Smooth muscle cell (in vitro differentiated cells): ENCODE measurements at regions not wholly inside any gene's neighbourhood (a gene's known extent, or its start where the extent isn't known, plus 50 kb on each side); places are given as distances from the start of the nearest gene placed in this dataset.

Source experiments
- DNase-seq: peaks from one replicate; lab custom pipeline; 2025; ENCODE audit not compliant: unreplicated experiment; lab: John Stamatoyannopoulos, UW
- H2AFZ ChIP-seq: fragments of 200-600 bp; sonication (generic); 2 replicates; pipeline ENCODE4 v1.6.0; 2016; ENCODE audit warnings: antibody characterized with exemption, low read depth, mild to moderate bottlenecking
- H3F3A ChIP-seq: fragments of 200-600 bp; sonication (generic); 2 replicates; pipeline ENCODE4 v1.6.0; 2017; ENCODE audit warnings: antibody characterized with exemption, low read depth
- H3K27ac ChIP-seq: fragments of 200-600 bp; sonication (generic); 2 replicates; pipeline ENCODE4 v1.5.1; 2016; ENCODE audit warnings: low read depth, mild to moderate bottlenecking
- H3K27me3 ChIP-seq: fragments of 200-600 bp; sonication (generic); 2 replicates; pipeline ENCODE4 v1.6.1; 2016; ENCODE audit warnings: low read depth, mild to moderate bottlenecking
- H3K36me3 ChIP-seq: fragments of 200-600 bp; sonication (generic); 2 replicates; pipeline ENCODE4 v1.5.1; 2016; ENCODE audit warnings: low read depth
- H3K4me1 ChIP-seq: fragments of 200-600 bp; sonication (generic); 2 replicates; pipeline ENCODE4 v1.5.1; 2016; ENCODE audit warnings: low read depth
- H3K4me2 ChIP-seq: fragments of 200-600 bp; sonication (generic); 2 replicates; pipeline ENCODE4 v1.6.0; 2016; ENCODE audit warnings: mild to moderate bottlenecking
- H3K4me3 ChIP-seq: fragments of 200-600 bp; sonication (generic); 2 replicates; pipeline ENCODE4 v1.5.1; 2016; ENCODE audit warnings: mild to moderate bottlenecking
- H3K79me2 ChIP-seq: fragments of 200-600 bp; sonication (generic); 2 replicates; pipeline ENCODE4 v1.6.0; 2016; ENCODE audit warnings: low read depth, mild to moderate bottlenecking
- H3K9ac ChIP-seq: fragments of 200-600 bp; sonication (generic); 2 replicates; pipeline ENCODE4 v1.6.0; 2016; ENCODE audit warnings: low read depth
- H3K9me3 ChIP-seq: fragments of 200-600 bp; sonication (generic); replicated peaks from 2 replicates; pipeline ENCODE4 v1.5.1; 2016; ENCODE audit warnings: low read depth
- H4K20me1 ChIP-seq: fragments of 200-600 bp; sonication (generic); 2 replicates; pipeline ENCODE4 v1.6.0; 2016; ENCODE audit warnings: low read depth
- CTCF ChIP-seq: fragments of 200-600 bp; sonication (generic); IDR thresholded peaks from 2 replicates; pipeline ENCODE4 v1.5.1; 2017; ENCODE audit warnings: borderline replicate concordance, mild to moderate bottlenecking, antibody characterized with exemption; ENCODE audit not compliant: insufficient read depth, poor library complexity, severe bottlenecking
- WGBS: methylation state at CpG from one replicate; pipeline ENCODE4 v1.1.7; 2016; ENCODE audit warnings: low lambda C conversion rate; 5-methylcytosine and 5-hydroxymethylcytosine counted together

- DNase-seq, result no peak
- H3K9me3 ChIP-seq, result no peaks in the 10 kb centered on the region
- no peak overlapping the region for H2AFZ ChIP-seq
- WGBS, result 85% methylated on average over 6 of the region's 6 CpGs
- H3K4me2 ChIP-seq, result no peak overlapping the region
- no peak overlapping the region for H3K27ac ChIP-seq
- no peaks in the 10 kb centered on the region for H4K20me1 ChIP-seq
- no peak for TF ChIP-seq CTCF
- H3K9ac ChIP-seq, result no peak overlapping the region
- no peaks in the 10 kb centered on the region for H3F3A ChIP-seq
- H3K36me3 ChIP-seq, result no peaks in the 10 kb centered on the region
- H3K4me3 ChIP-seq, result no peak overlapping the region
- no peaks in the 10 kb centered on the region for H3K4me1 ChIP-seq
- no peaks in the 10 kb centered on the region for H3K79me2 ChIP-seq
- peaks cover 14% of the 10 kb centered on the region for H3K27me3 ChIP-seq
Measured at GRCh38 chr3:193187070-193187722, 53.8 kb upstream of the PLAAT1 start.

- no peaks in the 10 kb centered on the region for H3K4me1 ChIP-seq
- no peaks in the 10 kb centered on the region for H3K36me3 ChIP-seq
- no peaks in the 10 kb centered on the region for H3K79me2 ChIP-seq
- H3K27ac ChIP-seq, result no peak overlapping the region
- H3K9ac ChIP-seq, result no peak overlapping the region
- no peaks in the 10 kb centered on the region for H3K9me3 ChIP-seq
- 63% methylated on average over 2 of the region's 2 CpGs for WGBS
- DNase-seq, result no peak
- peaks cover 14% of the 10 kb centered on the region for H3K27me3 ChIP-seq
- H3K4me3 ChIP-seq, result no peak overlapping the region
- TF ChIP-seq CTCF, result peak; percentile 28
- no peak overlapping the region for H2AFZ ChIP-seq
- H3F3A ChIP-seq, result no peaks in the 10 kb centered on the region
- H3K4me2 ChIP-seq, result no peak overlapping the region
- H4K20me1 ChIP-seq, result no peaks in the 10 kb centered on the region
Measured at GRCh38 chr3:193190146-193190786, 50.8 kb upstream of the PLAAT1 start.
